HS-27A (cell line): ENCODE measurements at regions not wholly inside any gene's neighbourhood (a gene's known extent, or its start where the extent isn't known, plus 50 kb on each side); places are given as distances from the start of the nearest gene placed in this dataset.
A peak's percentile ranks its signal among the peaks of the same experiment; 100 is the strongest.

ENCODE experiments used
- DNase-seq: peaks from one replicate; pipeline ENCODE4 v3.0.0-alpha.2; 2012; ENCODE audit warnings: low read depth, missing footprints

DNA sequence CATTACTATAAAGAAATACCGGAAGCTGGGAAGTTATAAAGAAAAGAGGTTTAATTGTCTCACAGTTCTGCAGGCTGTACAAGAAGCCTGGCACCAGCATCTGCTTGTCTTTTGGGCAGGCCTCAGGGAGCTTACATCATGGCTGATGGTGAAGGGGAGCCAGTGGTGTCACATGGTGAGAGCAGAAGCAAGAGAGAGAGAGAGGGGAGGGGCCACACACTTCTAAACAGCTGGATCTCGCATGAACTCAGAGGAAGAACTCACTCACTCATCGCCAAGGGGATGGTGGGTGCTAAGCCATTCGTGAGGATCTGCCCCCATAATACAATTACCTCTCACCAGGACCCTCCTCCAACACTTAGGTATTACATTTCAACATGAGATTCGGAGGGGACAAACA, 51.8 kb upstream of the ANKRD34C start:
- DNase-seq: no peak

DNA sequence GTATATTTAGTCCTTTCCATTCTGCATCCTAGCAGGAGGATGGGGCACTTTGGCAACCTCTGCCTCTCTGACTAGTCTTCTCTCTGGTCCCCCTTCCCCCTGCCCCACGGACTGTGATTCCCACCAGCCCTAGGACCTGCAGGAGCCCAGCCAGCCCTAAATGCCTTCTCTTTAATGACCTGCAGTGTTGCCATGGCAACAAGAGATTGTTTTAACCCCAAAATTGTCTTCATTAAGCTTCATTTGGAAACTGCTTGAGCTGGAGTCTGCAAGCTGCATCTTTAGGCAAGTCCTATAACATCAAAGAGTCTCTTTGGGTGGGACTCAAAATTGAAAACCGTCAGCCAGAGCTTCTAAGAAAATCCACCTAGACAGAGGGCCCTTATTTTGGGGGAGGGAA, 59.7 kb upstream of the ANKRD34C start:
- no peak for DNase-seq

DNA sequence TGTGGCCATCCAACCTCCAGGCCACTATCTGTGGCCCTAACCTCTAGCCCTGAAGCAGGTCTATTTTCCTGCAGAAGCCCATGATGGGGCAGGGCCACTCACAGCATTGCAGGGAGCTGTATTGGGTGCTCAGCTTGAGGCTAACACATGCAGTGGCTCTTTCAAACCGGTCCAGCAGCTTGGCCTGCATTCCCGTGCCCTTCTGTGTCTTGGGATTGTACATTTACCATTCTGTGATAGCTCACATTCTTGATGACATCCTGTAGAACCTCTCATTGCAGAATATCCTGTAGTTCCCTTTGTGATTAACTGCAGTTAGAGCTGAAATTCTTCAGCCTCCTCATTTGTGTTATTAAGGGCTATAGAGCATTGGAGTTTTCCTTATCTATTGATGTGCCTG, 60.8 kb upstream of the ANKRD34C start:
- DNase-seq: no peak

DNA sequence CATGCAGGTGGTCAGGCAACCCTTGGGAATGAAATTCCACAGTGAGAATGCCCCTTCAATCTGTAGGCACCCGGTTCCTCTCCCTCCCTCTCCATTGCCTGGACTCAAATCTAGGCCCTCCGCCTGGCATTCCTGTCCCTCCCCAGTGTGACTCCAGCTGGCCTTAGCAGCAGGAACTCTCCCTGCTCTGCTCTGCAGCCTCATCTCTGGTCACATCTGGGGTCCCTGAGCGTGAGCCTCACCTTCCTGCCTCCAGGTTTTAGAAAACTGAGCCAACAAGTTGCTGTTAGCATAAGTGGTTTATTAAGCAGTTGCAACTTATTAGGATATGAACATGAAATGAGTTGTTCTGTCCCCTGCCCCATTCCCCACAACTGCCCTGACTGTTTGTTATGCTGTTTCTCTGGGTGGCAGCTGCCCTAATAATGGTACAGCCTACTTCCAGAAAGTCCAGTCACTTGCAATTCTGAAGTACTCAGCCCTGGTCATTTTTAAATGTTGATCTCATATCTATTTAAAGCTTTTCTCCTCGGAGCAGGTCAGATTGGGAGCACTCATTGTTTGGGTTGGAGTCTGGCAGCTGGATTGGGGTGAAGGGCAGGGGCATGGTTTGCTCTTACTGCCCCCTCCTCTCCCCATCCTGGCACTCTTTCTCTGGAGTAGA, 63.0 kb upstream of the ANKRD34C start:
- DNase-seq: no peak

DNA sequence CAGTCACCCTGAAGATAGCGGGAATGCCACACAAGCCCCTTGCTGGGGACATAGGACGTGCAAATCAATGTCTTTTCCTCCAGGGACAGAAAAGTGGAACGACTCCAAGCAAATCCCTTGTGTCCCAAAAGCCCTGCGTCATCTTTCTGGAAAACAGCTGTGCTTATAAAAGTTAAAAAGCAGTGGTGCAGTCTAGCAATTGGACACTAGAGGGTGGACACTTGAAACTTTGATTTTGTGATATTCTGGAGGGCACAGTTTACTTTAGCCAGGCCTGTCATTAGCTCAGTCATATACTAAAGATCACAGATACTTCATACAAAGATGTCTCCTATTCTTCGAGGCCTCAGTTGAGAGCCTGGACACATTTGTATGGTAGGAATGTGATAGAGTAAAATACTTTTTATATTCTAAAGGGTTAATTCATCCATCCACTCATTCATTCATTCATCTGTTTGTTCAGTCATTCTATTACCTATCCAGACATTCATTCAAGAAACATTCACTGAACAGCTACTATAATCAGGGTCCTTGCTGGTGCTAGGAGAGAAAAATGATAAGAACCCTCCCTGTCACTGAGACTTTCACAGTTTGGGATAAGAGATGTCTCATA, 63.8 kb upstream of the ANKRD34C start:
- DNase-seq: peak; percentile 24

DNA sequence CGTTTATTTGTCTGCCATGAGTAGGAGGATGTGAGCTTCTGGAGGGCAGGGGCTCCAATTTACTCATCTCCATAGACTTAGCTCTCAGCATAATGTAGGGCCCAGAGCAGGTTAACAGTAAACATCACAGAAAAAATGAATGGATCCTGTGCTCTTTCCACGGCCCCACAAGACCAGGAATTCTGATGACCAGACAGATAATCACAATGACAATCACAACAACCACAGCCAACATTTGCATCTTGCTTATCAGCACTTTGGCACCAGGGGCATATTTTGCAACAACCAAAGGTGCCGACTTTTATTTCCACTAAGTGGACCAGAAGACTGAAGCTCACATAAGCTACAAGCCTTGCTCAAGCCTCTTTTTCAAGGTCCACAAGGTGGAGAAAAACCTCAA, 68.9 kb upstream of the ANKRD34C start:
- DNase-seq: no peak

DNA sequence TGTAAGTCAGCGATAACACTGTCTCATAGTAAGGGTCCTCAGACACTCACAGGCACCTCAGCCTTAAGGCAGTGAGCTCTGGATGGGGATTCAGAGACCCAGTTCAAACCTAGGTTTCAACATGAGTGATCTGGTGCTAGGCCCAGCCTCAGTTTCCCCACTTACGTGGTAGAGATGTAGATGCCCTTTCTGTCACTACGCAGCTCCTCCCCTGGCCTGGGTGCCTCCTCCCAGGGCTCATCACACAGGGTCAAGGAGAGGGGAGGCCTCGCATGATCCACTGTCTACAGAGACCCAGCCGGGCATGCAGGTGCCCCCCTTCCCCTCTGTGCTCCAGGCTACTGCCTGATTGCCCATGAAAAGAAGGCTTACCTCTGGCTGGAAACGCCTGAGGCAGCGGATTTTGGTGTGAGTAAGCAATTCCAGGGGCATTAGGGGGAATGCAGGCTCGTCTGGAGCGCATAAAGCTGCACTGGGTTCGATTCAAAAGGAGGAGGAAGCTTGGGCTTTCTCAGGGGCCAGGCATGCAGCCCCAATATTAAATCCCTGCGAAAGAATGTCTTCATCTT, 69.8 kb upstream of the ANKRD34C start:
- no peak for DNase-seq

DNA sequence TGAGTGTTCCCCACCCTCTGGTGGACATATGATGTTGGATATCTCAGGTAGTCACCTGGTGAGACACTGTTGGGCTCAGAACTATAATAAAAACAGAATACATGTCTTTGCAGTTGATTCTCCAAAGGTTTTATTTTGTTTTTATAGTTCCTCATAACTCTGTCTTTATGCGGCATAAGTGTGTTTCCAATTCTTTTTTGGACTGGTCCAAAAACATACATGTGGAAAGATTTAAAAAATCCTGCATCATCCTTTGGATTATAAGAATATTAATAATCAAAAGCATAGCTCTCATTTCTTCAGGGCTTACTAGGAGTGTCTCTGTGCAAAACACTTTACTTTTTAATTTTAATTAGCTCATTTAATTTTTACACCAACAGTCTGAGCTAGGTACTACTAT, 71.0 kb upstream of the ANKRD34C start:
- DNase-seq: no peak

DNA sequence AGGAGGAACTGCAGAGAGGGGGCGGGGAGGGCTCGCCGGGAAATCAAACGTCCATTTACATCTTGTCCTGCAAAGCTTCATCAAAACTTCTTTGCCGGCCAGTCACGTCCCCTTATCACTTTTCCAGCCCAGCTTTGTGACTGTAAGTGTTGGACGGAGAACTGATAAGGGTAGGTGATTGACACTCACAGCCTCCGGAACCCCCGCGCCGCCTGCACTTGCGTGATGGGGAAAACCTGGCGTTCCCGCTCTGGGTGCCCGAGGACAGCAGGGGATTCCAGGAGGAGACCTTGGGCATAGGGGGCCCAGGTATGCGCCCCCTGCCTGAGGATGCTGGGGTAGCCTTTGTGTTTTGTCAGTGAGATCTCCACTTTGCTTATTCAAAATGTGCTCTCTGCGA, 72.8 kb upstream of the ANKRD34C start:
- no peak for DNase-seq

DNA sequence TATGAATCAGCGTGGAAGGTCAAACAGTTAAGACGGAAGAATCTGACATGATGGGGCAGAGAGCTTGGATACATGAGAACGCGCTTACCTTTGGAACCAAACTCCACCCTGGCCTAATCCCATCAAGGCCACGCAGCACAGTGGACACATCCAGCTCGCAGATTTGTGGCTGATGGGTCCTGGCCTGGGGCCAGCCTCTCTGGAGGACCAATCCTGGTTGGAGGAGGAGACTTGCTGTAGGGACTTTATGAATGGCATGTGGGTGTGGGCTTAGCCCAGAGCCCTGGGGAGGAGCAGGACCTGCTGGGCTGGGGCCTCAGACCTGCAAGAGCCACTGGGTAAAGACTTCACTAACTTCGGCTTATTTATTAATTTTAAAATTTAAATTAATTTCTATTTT, 73.4 kb upstream of the ANKRD34C start:
- DNase-seq: no peak

DNA sequence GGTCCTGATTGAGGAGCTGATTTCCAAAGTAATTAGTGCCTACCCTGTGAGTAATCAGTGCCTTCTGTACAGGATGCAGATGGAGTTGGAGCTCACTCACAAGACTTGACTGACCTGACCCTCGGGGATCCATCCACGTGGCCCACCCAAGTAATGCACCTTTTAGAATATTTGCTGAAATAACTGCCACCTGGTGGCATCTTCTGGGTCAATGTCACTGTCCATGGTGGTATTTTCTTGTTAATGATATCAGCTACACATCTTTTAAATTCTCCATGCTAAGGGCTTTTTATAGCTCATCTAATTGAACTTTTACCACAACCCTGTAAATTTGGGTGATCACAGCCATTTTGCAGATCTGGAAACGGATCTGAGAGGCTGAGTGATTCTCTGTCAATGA, 74.3 kb upstream of the ANKRD34C start:
- DNase-seq: no peak

DNA sequence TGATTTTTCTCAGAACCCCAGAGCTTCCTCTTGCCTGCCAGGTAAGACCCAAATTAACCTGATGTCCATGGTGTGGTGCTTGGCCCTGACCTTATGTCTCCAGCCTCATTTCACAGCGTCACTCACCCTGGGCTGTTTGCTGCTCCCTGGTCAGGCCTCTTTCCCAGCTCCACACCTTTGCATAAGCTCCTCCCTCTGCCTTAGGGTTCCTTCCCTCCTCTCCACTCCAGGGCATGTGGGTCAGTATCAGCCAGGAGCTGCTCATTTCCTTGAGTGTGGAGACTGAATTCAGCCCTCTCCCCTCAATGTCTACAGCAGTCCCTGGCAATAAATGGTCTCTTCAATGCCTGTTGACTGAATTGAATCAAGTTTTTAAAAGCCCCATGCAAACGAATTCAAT, 75.6 kb upstream of the ANKRD34C start:
- no peak for DNase-seq

DNA sequence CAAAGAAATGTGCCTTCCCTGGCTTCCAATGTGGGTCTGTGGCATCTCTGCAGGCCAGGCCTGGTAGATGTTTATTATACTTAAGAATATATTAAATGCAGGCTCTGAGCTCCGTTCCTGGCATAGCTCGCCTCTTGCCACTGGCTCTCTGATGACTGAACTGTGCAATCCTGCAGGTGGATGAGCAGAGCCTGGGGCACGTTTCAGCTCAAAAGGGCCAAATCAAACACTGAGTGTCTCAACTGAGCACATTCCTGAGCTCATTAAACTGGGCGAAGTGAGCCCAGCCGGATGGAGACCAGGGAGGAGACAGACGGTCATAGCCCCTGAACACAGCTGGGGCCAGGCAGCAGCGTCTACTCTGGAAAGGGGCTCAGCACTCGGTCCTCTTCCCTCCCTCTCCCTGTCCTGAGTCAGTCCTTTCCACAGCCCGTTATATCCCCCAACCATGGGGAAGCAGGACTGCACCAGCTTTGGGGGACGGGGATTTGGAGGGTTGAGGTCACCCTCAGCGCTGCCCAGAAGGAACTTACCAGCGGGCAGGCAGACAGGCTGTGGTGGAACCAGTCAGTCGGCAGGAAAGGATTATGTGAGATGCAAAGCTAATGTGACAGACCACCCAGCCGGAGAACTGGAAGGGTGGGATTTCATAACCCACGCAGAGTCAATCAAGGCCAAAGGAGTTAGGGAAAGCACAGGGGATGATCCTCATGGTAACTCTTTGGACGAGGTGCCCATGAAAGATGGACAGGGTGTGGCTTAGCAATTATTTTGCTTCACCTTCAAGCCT, 77.4 kb upstream of the ANKRD34C start:
- DNase-seq: no peak

DNA sequence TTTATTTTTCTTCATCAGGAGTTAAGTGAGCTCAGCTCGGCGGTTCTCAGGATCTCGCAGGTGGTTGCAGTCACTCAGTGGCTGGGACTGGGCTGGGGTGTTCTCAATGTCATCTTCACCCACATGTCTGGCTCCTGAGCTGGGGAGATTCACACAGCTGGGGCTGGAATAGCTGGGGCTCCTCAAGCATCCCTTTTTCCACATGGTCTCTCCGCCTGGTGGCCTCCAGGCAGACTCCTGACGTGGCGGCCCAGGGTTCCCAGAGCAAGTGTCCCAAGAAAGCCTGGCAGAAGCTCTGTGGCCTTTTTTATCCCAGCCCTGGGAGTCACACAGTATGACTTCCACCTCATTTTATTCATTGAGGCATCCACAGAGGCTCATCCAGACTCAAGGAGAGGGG, 84.1 kb upstream of the ANKRD34C start:
- no peak for DNase-seq

DNA sequence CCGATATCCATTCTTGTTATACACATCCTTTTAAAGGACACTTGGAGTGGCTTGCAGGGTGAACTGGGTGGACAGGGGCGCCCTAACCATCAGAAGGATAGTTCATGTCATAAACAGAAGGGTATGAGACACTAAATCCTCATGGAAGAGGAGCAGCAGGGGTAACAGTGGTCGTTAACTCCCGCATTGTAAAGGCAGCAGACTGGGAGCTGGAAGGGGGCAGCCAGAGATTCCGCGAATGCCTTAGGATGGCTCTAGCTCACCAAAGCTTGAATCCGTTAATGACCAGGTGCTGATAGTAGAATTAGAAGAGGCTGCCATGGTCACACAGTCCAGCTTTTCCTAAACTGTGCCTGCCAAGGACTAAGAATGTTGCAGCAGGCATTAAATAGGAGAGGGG, 85.2 kb upstream of the ANKRD34C start:
- DNase-seq: no peak

DNA sequence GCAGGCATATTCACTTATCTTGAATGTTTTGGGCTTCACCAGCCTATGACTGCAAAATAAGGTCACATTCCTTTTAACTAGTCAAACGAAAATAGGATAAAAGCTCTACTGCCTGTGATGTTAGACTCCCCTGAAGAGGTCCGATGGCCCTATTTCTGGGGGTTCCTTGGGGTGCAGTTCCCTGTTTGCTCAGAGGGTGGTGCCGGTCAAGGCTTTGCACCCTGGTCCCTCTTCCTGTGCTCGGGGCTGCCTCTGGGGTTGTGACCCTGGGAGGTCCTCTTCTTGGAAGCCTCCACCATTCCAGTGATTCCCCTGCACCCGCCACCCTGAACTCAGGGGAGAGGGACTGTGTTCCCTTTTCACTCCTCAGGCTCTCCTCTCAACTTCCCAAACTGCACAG, 86.7 kb upstream of the ANKRD34C start:
- no peak for DNase-seq

DNA sequence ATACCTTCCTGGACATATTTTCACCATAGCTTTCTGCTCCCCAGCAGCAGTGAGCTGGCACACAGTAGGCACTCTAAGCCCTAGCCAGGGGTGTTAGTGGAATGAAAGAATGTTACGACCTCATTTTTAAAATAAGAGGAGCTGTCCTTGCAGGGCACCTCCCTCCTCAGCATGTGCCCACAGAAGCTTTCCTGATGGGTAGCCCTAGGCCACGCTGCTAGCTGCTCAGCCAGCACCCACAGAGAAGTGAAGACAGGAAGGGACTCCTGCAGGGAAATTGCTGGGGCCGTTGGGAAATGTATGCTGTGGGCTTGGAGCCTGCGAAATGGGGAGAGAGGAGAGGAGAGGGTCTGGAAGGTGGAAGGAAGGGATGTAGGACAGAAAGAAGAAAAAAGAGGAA, 87.3 kb upstream of the ANKRD34C start:
- no peak for DNase-seq

DNA sequence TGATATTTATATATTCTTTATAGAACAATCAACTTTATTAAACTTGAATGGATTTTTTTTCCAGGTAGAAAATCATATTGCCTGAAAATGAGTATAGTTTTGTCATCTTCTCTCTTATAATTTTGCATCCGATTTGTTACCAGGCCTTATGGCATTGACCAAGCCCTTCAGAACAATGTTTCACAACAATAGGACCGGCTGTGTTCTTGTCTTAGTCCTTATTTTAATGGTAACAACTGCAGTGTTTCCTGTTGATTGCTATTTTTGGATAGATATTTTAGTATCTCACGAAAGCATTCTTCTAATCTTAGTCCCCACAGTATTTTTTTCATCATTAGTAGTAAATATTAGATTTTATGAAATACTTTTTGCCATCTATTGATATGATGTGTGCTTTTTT, 88.1 kb upstream of the ANKRD34C start:
- DNase-seq: no peak

DNA sequence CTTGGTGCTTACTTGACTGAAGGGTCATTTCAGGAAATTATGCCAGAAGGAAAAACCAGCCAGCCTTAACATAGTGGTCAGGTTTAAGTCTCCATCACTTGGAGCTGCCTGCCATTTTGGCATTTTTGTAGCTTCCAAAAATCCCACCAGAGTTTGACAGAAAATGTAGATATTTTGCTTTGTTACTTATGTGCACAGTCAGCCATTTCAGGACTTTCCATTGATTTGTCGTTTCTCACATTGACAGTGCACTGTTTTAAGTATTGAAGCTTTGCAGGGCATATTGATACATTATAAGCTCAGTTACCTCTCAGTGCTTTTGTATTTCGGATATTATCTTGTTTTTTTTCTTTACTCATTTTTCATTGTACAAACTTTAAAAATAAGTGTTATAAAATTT, 89.0 kb upstream of the ANKRD34C start:
- no peak for DNase-seq

DNA sequence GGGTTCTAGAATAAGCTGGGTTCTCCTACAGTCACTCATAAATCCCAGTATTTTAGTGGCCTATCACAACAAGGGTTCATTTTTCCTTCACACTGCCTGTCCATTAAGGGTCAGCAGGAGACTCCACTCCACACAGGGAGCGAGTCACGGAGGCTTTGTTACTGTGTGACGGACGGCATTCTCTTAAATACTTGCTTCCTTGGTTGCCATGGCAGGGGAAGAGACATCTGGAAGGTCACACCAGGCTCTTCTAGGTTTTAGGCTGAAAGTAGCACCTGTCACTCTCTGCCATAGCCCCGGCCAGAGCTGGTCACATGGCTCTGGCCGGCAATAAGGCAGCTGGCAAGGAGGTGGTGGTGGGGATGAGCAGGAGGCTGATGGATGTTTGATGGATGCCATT, 89.4 kb upstream of the ANKRD34C start:
- DNase-seq: no peak

DNA sequence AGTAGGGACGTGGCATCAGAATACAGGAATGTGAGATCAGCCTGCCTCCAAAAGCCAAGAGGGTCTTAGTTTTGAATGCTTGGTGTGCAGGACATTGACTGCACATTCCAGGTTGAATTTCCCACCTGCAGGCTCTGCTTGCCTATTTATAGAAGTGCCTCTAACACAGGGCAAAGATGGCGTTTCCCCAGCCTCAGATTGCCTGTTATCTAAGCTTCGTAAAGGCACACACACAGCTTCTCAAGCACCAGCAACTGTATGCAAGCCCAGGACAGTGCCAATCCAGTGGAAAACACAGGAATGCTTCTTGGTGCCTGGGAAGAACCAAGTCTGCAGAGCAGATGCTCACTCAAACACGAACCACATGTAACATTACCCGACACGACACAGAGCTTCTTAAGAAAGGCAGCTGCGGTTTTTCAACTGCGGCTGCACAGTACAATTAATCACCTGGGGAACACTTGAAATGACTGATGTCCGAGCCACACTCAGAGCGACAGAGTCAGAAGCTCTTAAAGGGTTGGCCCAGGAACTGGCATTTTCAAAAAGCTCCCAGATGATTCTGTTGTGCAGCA, 90.0 kb upstream of the ANKRD34C start:
- DNase-seq: no peak

DNA sequence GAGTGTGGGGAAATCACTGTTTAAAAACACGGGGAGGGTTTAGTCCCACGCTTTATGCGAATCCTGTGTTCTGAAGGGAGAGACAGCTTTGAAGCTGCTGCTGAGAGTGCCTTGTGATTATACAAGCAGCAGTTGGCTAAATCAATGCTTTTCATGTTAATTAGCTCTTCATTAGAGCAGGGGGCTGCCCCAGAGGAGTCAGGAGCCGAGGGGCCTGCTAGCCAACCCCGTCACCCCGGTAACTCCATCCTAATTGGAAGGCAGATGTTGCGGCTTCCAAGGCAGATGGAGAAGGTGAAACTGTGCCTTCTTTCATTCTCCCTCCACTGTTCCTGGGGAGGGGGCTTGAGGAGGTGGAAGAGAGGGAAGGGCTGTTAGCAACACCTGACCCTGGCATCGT, 92.4 kb upstream of the ANKRD34C start:
- DNase-seq: no peak

DNA sequence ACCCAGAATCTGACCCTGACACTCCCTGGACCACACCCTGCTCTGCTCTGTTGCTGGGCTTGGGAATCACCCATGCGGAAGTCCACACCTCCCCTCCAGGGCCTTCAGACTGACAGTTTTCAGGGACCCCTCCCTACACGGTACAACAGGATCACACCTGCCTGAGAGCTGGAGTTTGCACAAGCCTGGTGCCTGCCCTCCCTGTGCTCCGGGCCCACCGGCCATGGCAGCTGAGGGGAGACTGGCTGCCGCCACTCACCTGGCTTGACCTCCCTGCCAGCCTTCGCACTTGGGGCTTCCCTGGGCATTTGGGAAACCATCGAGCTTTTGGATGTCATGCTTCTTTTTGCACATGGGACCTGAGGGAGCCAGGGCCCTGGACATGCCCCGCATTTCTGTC, 95.9 kb upstream of the ANKRD34C start:
- DNase-seq: no peak
